Body of pancreas (tissue), 4 donors: ENCODE measurements at regions not wholly inside any gene's neighbourhood (a gene's known extent, or its start where the extent isn't known, plus 50 kb on each side); places are given as distances from the start of the nearest gene placed in this dataset.

Experiments used
- POLR2A ChIP-seq, 3 donors: fragments of 450-650 bp; IDR thresholded peaks; one replicate each; pipeline ENCODE4 v1.6.1; 2016; ENCODE audit warnings: antibody characterized with exemption in 3 of 3, mild to moderate bottlenecking in 2 of 3
- TF ChIP-seq, protein P1 (sequence below), 7 experiments: fragments of 450-650 bp in 4 of 7; fragments of 200-600 bp in 3 of 7; sonication (generic) in 3 of 7; IDR thresholded peaks; one replicate each; pipeline ENCODE4 v1.5.1; 2016 to 2019; ENCODE audit warnings: antibody characterized with exemption in 7 of 7

DNA sequence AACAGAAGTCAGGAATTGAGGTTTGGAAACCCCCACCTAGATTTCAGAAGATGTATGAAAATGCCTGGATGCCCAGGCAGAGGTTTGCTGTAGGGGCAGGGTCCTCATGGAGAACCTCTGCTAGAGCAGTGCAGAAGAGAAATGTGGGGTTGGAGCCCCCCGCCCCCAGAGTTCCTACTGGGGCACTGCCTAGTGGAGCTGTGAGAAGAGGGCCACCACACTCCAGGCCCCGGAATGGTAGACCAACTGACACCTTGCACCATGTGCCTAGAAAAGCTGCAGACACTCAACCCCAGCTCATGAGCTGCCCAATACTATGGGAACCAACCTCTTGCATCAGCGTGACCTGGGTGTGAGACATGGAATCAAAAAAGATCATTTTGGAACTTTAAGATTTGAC, 967.0 kb upstream of the NRXN1 start:
- TF ChIP-seq, protein P1, sequence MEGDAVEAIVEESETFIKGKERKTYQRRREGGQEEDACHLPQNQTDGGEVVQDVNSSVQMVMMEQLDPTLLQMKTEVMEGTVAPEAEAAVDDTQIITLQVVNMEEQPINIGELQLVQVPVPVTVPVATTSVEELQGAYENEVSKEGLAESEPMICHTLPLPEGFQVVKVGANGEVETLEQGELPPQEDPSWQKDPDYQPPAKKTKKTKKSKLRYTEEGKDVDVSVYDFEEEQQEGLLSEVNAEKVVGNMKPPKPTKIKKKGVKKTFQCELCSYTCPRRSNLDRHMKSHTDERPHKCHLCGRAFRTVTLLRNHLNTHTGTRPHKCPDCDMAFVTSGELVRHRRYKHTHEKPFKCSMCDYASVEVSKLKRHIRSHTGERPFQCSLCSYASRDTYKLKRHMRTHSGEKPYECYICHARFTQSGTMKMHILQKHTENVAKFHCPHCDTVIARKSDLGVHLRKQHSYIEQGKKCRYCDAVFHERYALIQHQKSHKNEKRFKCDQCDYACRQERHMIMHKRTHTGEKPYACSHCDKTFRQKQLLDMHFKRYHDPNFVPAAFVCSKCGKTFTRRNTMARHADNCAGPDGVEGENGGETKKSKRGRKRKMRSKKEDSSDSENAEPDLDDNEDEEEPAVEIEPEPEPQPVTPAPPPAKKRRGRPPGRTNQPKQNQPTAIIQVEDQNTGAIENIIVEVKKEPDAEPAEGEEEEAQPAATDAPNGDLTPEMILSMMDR (IDR thresholded peaks at IDR 0.05), result no peak
- TF ChIP-seq POLR2A (IDR thresholded peaks at IDR 0.05), result no peak
